MCF 10A (cell line): ENCODE measurements at regions not wholly inside any gene's neighbourhood (a gene's known extent, or its start where the extent isn't known, plus 50 kb on each side); places are given as distances from the start of the nearest gene placed in this dataset.

Experiments used
- BruUV-seq: library from RNA; stranded (reverse); fragments of 400-500 nt; replicated peaks from 2 replicates; lab custom pipeline; 2021; lab: Mats Ljungman, UMichigan
- CTCF ChIA-PET: fragments of 300-600 bp; sonication (Branson Sonifier 250); formaldehyde crosslinking; extraction: SDS; loops from one replicate; lab custom pipeline; 2021; ENCODE audit warnings: antibody characterized with exemption, inconsistent platforms; lab: Yijun Ruan, JAX
- POLR2A ChIA-PET: fragments of 300-600, 350-650 bp; sonication (Branson Sonifier 250); formaldehyde crosslinking; extraction: SDS; loops from one replicate; lab custom pipeline; 2020; ENCODE audit warnings: antibody characterized with exemption, inconsistent platforms; lab: Yijun Ruan, JAX
- DNase-seq: peaks from one replicate; pipeline ENCODE4 v3.0.0-alpha.2; 2018; ENCODE audit not compliant: unreplicated experiment
- H3K27ac Mint-ChIP-seq: one replicate; pipeline ENCODE4 v1.8.0; 2022; ENCODE audit warnings: mild to moderate bottlenecking, low read depth, mixed read lengths; ENCODE audit not compliant: unreplicated experiment
- H3K27me3 Mint-ChIP-seq: one replicate; pipeline ENCODE4 v1.8.0; 2022; ENCODE audit warnings: mixed read lengths; ENCODE audit not compliant: insufficient read depth, unreplicated experiment
- H3K36me3 Mint-ChIP-seq: one replicate; pipeline ENCODE4 v1.8.0; 2022; ENCODE audit warnings: mild to moderate bottlenecking, moderate library complexity, mixed read lengths; ENCODE audit not compliant: insufficient read depth, unreplicated experiment
- H3K4me1 Mint-ChIP-seq: one replicate; pipeline ENCODE4 v1.8.0; 2022; ENCODE audit warnings: mixed read lengths; ENCODE audit not compliant: insufficient read depth, unreplicated experiment
- H3K4me3 Mint-ChIP-seq: one replicate; pipeline ENCODE4 v1.8.0; 2022; ENCODE audit warnings: mild to moderate bottlenecking, moderate library complexity, mixed read lengths; ENCODE audit not compliant: unreplicated experiment
- H3K9me3 Mint-ChIP-seq: one replicate; pipeline ENCODE4 v1.8.0; 2022; ENCODE audit warnings: mixed read lengths; ENCODE audit not compliant: unreplicated experiment
- intact Hi-C: fragments of 100-400 bp; cut with micrococcal nuclease; formaldehyde crosslinking; loops from 2 replicates; pipeline ENCODE4 v1.14.1; 2022
- TF ChIP-seq, protein P1 (sequence below): fragments of 200-600 bp; IDR thresholded peaks from one replicate; pipeline ENCODE4 v1.8.0; 2022; ENCODE audit warnings: antibody characterized with exemption, mild to moderate bottlenecking; ENCODE audit not compliant: unreplicated experiment

DNA sequence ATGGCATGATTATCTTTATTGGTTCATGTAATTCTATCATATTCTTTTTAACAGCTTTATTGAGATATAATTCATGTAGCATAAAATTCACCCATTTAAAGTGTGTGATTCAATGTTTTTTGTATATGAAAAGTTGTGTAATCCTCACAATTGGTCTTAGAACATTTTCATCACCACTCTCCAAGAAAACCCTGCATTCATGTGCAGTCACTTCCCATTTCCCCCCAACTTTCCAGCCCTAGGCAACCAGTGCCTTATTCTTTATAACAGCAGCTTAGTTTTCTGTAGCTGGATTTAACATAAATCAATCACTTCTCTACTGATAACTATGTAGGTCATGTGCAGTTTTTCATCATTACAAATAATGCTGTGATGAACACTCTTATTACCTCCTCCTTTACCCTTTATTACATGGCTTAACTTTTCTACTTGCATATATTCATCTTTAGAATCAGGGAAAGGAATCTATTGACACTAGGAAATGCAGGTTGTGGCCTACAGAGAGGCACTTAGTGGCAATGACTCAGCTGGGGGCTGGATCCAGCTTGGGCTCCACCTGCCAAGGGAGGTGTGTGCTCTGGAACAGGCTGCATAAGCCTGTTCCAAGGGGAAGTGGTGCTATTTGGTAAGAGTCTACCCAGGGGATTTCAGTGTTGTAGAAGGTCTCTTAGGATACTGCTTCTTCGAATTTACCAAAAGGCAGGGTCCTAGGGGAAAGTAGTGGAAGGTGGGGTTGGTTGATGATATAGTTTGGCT, 89.1 kb downstream of the ETAA1 start:
- H3K4me1 Mint-ChIP-seq, result peaks cover 20% of the 10 kb centered on the region
- intact Hi-C loops, result no loop called here
- no TSS peak for BruUV-seq
- H3K9me3 Mint-ChIP-seq, result no peaks in the 10 kb centered on the region
- ChIA-PET CTCF (no interaction called here), POLR2A (no interaction called here)
- TF ChIP-seq, protein P1, sequence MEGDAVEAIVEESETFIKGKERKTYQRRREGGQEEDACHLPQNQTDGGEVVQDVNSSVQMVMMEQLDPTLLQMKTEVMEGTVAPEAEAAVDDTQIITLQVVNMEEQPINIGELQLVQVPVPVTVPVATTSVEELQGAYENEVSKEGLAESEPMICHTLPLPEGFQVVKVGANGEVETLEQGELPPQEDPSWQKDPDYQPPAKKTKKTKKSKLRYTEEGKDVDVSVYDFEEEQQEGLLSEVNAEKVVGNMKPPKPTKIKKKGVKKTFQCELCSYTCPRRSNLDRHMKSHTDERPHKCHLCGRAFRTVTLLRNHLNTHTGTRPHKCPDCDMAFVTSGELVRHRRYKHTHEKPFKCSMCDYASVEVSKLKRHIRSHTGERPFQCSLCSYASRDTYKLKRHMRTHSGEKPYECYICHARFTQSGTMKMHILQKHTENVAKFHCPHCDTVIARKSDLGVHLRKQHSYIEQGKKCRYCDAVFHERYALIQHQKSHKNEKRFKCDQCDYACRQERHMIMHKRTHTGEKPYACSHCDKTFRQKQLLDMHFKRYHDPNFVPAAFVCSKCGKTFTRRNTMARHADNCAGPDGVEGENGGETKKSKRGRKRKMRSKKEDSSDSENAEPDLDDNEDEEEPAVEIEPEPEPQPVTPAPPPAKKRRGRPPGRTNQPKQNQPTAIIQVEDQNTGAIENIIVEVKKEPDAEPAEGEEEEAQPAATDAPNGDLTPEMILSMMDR, result no peak
- H3K27me3 Mint-ChIP-seq, result no peaks in the 10 kb centered on the region
- DNase-seq, result peak; percentile 67
- peaks cover 6% of the 10 kb centered on the region for H3K36me3 Mint-ChIP-seq
- no peak overlapping the region for H3K27ac Mint-ChIP-seq
- no peak overlapping the region for H3K4me3 Mint-ChIP-seq

DNA sequence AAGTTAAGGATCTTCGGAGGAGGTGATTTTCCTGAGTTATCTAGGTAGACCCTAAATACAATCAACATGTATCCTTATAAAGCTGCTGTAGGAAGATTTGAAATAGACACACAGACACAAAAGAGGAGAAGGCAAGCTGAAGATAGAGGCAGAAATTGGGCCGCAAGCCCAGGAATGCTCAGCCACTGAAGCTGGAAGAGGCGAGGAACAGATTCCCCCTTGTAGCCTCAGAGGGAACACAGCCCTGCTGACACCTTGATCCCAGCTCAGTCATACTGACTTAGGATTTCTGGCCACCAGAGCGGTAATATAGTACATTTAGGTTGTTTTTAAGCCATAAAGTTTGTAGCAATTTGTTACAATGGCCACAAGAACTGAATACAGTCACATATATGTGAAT, 90.9 kb downstream of the ETAA1 start:
- DNase-seq, result no peak
- no peaks in the 10 kb centered on the region for H3K27me3 Mint-ChIP-seq
- TF ChIP-seq, protein P1, result no peak
- H3K9me3 Mint-ChIP-seq, result no peaks in the 10 kb centered on the region
- POLR2A ChIA-PET, result no interaction called here
- CTCF ChIA-PET, result no interaction called here
- peaks cover 20% of the 10 kb centered on the region for H3K4me1 Mint-ChIP-seq
- intact Hi-C loops, result no loop called here
- peaks cover 6% of the 10 kb centered on the region for H3K36me3 Mint-ChIP-seq
- BruUV-seq, result no TSS peak
- no peak overlapping the region for H3K4me3 Mint-ChIP-seq
- H3K27ac Mint-ChIP-seq, result no peak overlapping the region

DNA sequence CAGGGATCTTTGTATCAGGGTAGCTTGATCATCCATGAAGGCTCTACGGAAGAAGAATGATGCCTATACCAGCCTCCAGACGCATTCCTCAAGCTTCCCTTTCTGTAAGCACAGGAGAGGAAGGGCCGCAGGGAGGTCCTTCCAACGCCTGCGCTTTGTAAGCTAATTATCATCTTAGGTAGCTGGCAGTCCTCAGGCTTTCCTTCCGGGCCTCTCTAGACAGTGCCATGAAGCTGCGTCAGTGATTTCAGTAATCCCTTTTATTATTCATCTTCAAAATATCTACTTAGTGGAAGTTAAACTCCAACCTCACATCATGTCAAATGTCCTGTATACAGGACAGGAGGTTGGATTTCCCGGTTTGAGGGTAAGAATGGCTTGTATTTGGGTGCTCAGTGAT, 92.3 kb downstream of the ETAA1 start:
- TF ChIP-seq, protein P1, result no peak
- ChIA-PET CTCF (interaction anchor here (0.9 kb wide), 2 partner anchors 44 to 73 kb away, joined by 3 read pairs; no protein-coding TSS in a partner anchor), POLR2A (interaction anchor here (0.6 kb wide), 1 partner anchor 650 kb away, joined by 3 read pairs; no protein-coding TSS in a partner anchor)
- no peaks in the 10 kb centered on the region for H3K27me3 Mint-ChIP-seq
- DNase-seq, result no peak
- H3K36me3 Mint-ChIP-seq, result peaks cover 6% of the 10 kb centered on the region
- no peak overlapping the region for H3K4me3 Mint-ChIP-seq
- no peak overlapping the region for H3K27ac Mint-ChIP-seq
- no TSS peak for BruUV-seq
- H3K9me3 Mint-ChIP-seq, result no peaks in the 10 kb centered on the region
- intact Hi-C loops, result no loop called here
- peaks cover 20% of the 10 kb centered on the region for H3K4me1 Mint-ChIP-seq

DNA sequence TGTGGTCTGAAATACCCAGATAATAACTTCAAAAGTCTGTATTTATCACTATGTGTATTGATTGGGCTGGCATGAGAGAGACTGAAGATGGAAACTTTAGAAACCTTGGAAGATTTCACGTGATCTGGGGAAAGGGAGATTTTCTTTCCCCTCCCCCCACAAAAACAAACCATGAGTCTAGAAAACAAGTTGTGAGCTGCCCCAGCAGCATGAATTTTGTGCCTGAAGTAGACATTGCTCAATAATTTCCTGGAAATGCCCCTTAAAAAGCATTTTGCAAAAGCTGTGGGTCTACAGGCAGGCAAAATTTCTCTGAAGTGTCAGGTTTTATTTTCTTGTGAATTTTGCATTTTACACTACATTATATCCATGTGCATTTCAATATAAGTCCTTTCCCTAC, 101.8 kb downstream of the ETAA1 start:
- no peaks in the 10 kb centered on the region for H3K36me3 Mint-ChIP-seq
- ChIA-PET CTCF (no interaction called here), POLR2A (interaction anchor here (1.5 kb wide), 1 partner anchor 12 kb away, joined by 3 read pairs; no protein-coding TSS in a partner anchor)
- H3K4me1 Mint-ChIP-seq, result peaks cover 12% of the 10 kb centered on the region
- no peaks in the 10 kb centered on the region for H3K9me3 Mint-ChIP-seq
- TF ChIP-seq, protein P1, result no peak
- intact Hi-C loops, result no loop called here
- no peak overlapping the region for H3K4me3 Mint-ChIP-seq
- no peaks in the 10 kb centered on the region for H3K27me3 Mint-ChIP-seq
- DNase-seq, result no peak
- BruUV-seq, result no TSS peak
- H3K27ac Mint-ChIP-seq, result no peak overlapping the region
